ENCODE measurements at regions not wholly inside any gene's neighbourhood (a gene's known extent, or its start where the extent isn't known, plus 50 kb on each side); places are given as distances from the start of the nearest gene placed in this dataset.
A peak's percentile ranks its signal among the peaks of the same experiment; 100 is the strongest.
"Not testable (repeated sequence)": the region's sequence is repeated elsewhere in the genome, so short reads cannot be mapped to it uniquely, and the experiment has no call there.

DNA sequence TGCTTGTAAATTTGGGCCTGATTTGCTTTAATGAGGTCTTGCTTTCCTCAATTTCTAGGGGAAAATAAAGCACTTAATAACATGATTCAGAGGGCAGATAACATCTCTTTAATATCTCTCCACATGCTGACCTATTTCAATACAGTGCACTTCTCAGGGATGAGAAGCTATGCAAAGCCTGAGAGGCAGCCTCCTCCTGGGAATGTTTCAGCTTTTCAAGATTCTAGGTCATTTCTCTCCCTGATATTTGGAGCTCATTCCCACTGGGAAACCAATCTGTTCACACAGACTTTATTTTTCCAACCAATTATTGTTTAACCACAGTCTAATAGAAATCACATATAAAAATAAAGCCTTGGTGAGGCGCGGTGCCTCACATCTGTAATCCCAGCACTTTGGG is 67.0 kb upstream of the LSAMP start:
- no peak for DNase-seq (ENCODE audit: low read depth in 2 of 2)

DNA sequence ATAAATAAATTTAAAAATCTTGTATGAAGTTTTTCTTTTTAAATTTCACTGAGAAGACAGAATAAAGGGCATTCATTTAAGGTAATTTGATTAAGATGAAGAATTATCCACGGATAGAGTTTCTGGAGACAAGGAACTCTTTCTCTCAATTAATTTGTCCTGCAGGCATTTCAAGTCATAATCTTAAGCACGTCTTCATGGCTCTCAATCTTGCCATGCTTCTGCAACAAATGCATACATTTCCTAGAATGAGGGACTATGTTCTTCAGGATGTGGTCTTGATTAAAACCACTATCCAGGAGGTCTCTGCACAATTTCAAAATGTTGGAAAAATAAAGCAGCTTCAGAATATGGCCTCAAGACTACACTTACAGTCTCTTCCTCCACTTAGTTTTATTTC is 67.6 kb upstream of the LSAMP start:
- no peak for DNase-seq (ENCODE audit: low read depth in 2 of 2)

DNA sequence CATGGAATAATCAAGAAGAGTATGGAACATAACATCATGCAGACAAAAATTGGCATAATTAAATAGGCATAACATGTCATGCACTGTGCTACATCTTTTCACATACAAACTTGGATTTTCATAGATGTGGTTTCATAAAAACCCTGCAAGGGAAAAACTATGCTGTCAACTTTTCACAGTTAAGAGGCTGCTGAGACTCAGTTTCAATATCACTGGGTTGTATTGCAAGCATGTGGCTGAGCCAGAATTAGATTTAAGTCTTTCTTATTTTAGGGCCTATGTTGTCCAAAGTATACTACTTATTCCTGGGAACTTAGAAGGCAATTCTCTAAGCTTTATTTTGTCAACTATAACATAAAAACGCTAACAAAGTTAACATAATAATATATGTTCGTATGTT is 70.7 kb upstream of the LSAMP start:
- DNase-seq (ENCODE audit: low read depth in 2 of 2): no peak

DNA sequence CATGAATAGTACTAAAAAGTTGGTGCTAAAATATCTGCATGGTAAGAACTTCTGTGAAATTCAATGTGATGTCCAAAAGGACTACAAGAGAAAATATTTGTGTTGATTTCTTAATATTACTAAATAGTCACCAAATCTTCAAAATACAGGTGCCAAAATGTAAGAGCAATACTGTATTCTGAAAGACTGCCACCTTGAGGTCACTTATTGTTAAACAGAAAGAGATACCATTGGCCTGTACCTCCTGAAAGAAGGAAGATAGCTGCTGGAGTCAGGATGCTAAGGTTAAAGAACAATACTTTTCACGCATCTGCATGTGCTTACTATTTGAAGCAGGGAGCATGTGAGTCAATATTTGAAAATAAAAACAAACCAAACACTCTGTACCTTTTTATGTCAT is 72.0 kb upstream of the LSAMP start:
- DNase-seq (ENCODE audit: low read depth in 2 of 2): no peak

GRCh38 chr3:116519101-116519500 is 73.8 kb upstream of the LSAMP start:
- not testable (repeated sequence) for DNase-seq (ENCODE audit: low read depth in 2 of 2)

GRCh38 chr3:116519823-116520222 is 74.5 kb upstream of the LSAMP start:
- not testable (repeated sequence) for DNase-seq (ENCODE audit: low read depth in 2 of 2)

- no peak for DNase-seq (ENCODE audit: low read depth in 2 of 2)
These were observed 79.3 kb upstream of the LSAMP start for GRCh38 chr3:116524453-116525210.

DNA sequence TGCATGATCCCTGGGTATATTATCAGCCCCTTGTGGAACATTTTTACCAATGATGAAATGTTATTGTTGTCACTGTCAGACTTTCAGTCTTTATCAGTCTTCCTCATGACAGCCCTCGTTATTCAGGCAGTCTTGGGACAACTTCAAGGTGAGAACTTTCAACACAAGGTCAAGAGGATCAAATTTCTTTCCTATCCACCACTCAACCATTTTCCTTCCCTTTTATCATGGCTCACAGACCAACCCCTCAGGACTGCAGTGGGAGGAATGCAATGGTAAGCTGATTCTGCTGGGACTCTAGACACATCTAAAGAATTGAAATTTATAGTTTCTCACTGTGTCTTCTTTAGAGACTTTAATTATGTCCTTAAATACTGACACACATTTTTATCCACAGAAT is 107.0 kb upstream of the LSAMP start:
- no peak for DNase-seq (ENCODE audit: low read depth in 2 of 2)

DNA sequence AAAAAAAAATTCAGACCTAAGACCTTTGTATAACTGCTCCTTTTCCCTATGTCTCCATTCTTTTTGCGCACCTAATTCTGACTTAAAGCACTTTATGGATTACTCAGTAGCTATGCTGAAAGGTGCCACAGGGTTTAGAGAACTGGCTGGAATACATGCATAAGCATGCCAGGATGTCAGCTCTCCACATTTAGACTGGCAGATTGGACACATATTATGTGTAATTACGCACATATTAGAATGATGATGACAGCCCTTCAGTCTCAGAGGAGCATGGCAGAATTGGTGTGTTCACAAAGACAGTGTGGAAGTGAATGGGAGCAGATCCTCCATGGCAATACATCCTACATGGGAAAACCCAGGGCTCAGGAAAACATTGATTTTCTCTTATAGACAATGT is 108.1 kb upstream of the LSAMP start:
- no peak for DNase-seq (ENCODE audit: low read depth in 2 of 2)

DNA sequence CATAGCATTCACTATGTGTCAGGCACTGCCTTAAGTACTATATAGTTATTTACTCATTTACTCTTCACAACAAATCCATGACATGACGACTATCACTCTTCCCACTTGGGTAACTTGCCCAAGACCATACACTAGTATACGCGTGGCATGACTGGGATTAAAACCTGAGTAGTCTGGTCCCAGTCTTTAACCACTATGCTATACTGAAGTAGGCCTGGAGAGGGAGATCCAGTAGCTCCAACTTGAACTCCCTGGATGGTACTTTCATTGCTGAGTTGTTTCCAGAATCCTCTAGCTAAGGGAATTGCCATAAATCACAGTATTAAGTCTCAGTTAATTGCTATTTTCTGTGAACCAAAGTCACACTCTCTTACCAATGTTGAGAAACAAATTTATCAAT is 116.2 kb upstream of the LSAMP start:
- DNase-seq (ENCODE audit: low read depth in 2 of 2): no peak

GRCh38 chr3:116563351-116563750 is 118.1 kb upstream of the LSAMP start:
- no peak for DNase-seq (ENCODE audit: low read depth in 2 of 2)

DNA sequence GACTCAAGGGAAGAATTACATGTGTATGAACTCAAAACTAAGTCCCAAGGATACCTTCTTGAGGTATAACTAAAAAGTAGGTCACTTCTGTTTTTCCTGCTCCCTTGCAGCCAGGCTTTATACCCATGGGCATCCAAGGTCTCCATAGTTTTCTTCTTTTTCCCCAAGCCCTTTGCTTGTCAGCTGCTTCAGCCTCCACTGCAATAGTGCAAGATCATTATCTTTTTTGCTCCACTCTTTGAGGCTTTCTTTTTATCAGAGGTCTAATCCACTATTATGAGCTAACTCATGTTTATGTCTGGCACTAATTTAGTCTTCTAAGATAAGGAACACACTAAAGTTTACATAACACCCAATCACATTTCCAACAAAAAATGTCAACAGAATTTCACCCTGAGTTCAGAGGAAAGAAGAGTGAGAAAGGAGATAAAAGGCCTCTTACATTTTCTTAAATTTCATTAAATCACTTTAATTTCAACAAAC is 121.2 kb upstream of the LSAMP start:
- DNase-seq (ENCODE audit: low read depth in 2 of 2): no peak

DNA sequence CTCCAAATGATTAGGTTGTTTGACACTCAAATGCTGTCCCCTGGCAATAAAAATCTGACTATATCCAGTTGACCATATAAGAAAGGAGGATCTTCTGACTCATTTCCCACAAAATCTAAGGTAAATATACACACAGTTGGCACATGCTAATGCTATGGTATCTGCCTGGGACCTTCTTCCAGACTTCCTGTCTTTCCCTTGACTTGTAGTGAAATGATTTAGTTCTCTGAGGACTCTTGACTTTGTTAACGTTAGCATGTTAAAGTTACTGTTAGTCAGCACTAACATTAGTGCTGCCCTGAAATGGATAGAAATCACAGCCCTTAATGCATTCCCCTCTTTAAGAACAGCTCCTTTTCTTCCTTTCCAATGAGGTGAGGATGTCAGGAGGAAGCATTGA is 124.3 kb upstream of the LSAMP start:
- DNase-seq (ENCODE audit: low read depth in 2 of 2): no peak

GRCh38 chr3:116579840-116580239 is 129.7 kb upstream of the TUSC7 start:
- peak in 1 of 2 donors; percentile 0 for DNase-seq (ENCODE audit: low read depth in 2 of 2)

GRCh38 chr3:116586285-116586944 is 123.2 kb upstream of the TUSC7 start:
- no peak for DNase-seq (ENCODE audit: low read depth in 2 of 2)

DNA sequence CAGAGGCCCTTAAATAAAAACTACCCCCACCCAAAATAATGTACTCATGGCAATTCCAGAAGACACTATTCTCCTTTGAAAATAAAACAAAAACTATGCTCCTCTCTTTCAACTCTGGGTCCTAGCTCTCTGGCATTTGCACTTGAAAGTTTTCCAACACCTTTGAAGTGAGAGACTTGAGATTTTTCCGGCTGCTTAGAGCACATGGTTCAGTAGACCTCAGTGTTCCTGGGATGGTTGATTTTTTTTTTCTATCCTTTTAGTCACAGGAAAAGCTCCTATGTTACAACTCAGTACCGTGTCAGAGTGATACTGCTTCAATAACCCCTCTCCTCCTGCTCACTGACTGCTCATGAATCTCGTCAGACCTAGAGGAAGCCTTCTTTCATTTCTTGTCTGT is 118.3 kb upstream of the TUSC7 start:
- no peak for DNase-seq (ENCODE audit: low read depth in 2 of 2)

DNA sequence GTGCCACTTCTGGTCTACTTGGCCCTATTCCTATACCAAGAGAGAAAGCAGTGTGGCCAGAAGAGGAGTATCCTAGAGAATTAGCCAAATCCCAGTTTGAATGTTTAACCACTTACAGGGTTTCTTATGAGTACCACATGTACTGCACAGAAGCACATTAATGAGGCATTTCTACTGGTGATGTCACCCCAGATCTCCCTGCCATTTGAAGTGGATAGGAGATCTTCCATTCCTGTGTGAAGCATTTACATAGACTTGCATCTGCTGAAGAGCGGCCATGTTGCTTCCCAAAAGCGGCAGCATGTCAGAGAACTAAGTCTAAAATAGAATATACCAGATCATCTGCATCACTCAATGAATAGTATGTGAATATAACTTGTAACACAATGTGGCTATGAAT is 108.4 kb upstream of the TUSC7 start:
- DNase-seq (ENCODE audit: low read depth in 2 of 2): no peak

GRCh38 chr3:116607205-116607604 is 102.4 kb upstream of the TUSC7 start:
- no peak for DNase-seq (ENCODE audit: low read depth in 2 of 2)

DNA sequence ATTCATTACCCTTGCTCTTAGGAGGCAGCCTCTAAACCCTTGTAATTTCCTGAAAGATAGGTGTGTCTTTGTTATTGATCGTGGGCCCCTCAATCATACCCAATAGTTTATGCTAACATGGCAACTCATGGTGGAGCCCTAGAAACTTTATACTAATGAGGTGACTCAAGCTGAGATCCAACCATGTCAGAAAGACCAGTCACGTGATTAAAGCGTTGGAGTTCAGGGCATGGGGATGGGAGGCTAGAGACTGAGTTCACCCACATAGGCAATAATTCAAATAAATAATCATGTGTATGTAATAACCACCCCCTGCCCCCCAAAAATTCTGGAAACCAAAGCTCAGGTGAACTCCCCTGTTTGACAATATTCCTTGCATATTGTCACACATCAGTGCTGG is 99.5 kb upstream of the TUSC7 start:
- DNase-seq (ENCODE audit: low read depth in 2 of 2): no peak

GRCh38 chr3:116614795-116615362 is 94.7 kb upstream of the TUSC7 start:
- no peak for DNase-seq (ENCODE audit: low read depth in 2 of 2)

GRCh38 chr3:116618138-116618537 is 91.4 kb upstream of the TUSC7 start:
- DNase-seq (ENCODE audit: low read depth in 2 of 2): no peak

DNA sequence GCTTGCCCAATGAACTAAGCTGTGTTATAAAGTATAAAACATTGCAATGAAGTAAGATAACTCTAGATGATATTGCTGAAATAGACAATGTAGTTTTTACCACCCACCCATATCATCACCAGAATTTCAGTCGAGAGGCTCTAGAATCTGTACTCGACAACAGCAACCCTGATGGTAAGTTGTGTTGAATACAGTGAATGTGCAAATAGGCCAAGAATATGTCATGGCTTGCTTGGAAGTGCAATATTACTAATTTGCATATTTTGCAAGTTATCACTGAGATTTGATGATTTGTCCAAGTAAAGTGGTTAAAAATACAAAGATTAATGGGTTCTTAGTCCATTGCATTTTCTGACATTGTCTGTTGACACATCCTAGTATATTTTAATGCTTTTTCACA is 90.6 kb upstream of the TUSC7 start:
- no peak for DNase-seq (ENCODE audit: low read depth in 2 of 2)

GRCh38 chr3:116630494-116630893 is 79.1 kb upstream of the TUSC7 start:
- DNase-seq (ENCODE audit: low read depth in 2 of 2): no peak

Measured in dermis microvascular lymphatic vessel endothelial cell (primary cell).